ENCODE measurements at regions not wholly inside any gene's neighbourhood (a gene's known extent, or its start where the extent isn't known, plus 50 kb on each side); places are given as distances from the start of the nearest gene placed in this dataset.

- no peak for DNase-seq
These were observed 258.8 kb downstream of the CYP26B1 start for GRCh38 chr2:71888751-71889445.

GRCh38 chr2:71887196-71887595, 260.5 kb downstream of the CYP26B1 start:
- no peak for DNase-seq

- DNase-seq = no peak
These were observed 261.4 kb downstream of the CYP26B1 start for GRCh38 chr2:71886241-71886640.

- no peak for DNase-seq
These were observed 263.2 kb downstream of the CYP26B1 start for GRCh38 chr2:71884303-71885042.

- no peak for DNase-seq
These were observed 264.7 kb downstream of the CYP26B1 start for GRCh38 chr2:71882949-71883472.

- no peak for DNase-seq
These were observed 265.3 kb downstream of the CYP26B1 start for GRCh38 chr2:71882236-71882946.

GRCh38 chr2:71880846-71881610, 266.6 kb downstream of the CYP26B1 start:
- DNase-seq = no peak

GRCh38 chr2:71880287-71880686, 267.4 kb downstream of the CYP26B1 start:
- DNase-seq = no peak

- no peak for DNase-seq
These were observed 268.0 kb downstream of the CYP26B1 start for GRCh38 chr2:71879509-71880184.

GRCh38 chr2:71878626-71879508, 268.8 kb downstream of the CYP26B1 start:
- DNase-seq = no peak

- no peak for DNase-seq
These were observed 270.0 kb downstream of the CYP26B1 start for GRCh38 chr2:71877636-71878035.

GRCh38 chr2:71876542-71877451, 270.9 kb downstream of the CYP26B1 start:
- no peak for DNase-seq

- DNase-seq = no peak
These were observed 275.1 kb downstream of the CYP26B1 start for GRCh38 chr2:71872466-71873051.

- no peak for DNase-seq
These were observed 282.2 kb downstream of the CYP26B1 start for GRCh38 chr2:71865391-71865965.

- no peak for DNase-seq
These were observed 283.6 kb downstream of the CYP26B1 start for GRCh38 chr2:71864085-71864484.

GRCh38 chr2:71863396-71863795, 284.3 kb downstream of the CYP26B1 start:
- no peak for DNase-seq

GRCh38 chr2:71862921-71863320, 284.7 kb downstream of the CYP26B1 start:
- DNase-seq = no peak

- no peak for DNase-seq
These were observed 286.2 kb downstream of the CYP26B1 start for GRCh38 chr2:71861186-71862160.

All from NCI-H2107 (cell line).